HEK293T (cell line): ENCODE measurements at regions not wholly inside any gene's neighbourhood (a gene's known extent, or its start where the extent isn't known, plus 50 kb on each side); places are given as distances from the start of the nearest gene placed in this dataset.

ENCODE experiments used
- CTCF ChIA-PET: fragments of 350-600 bp; formaldehyde crosslinking; extraction: SDS; loops from one replicate; lab custom pipeline; 2021; ENCODE audit warnings: antibody characterized with exemption, inconsistent platforms; lab: Yijun Ruan, JAX
- POLR2A ChIA-PET: fragments of 350-600 bp; formaldehyde crosslinking; extraction: SDS; loops from one replicate; lab custom pipeline; 2020; ENCODE audit warnings: antibody characterized with exemption, inconsistent platforms; lab: Yijun Ruan, JAX
- DNase-seq: peaks from one replicate; pipeline ENCODE4 v3.0.0; 2012; ENCODE audit warnings: mixed read lengths; ENCODE audit errors: extremely low spot score
- ARNT ChIP-seq: fragments of 450-650 bp; IDR thresholded peaks from 2 replicates; pipeline ENCODE4 v1.6.1; 2017; ENCODE audit warnings: mild to moderate bottlenecking
- BHLHE40 ChIP-seq: fragments of 450-650 bp; IDR thresholded peaks from 2 replicates; pipeline ENCODE4 v1.6.1; 2016; ENCODE audit warnings: mild to moderate bottlenecking, moderate library complexity, borderline replicate concordance
- CTBP1 ChIP-seq: fragments of 450-650 bp; IDR thresholded peaks from 2 replicates; pipeline ENCODE4 v1.6.1; 2016; ENCODE audit warnings: borderline replicate concordance
- ELF4 ChIP-seq: fragments of 450-650 bp; IDR thresholded peaks from 2 replicates; pipeline ENCODE4 v1.6.1; 2017; ENCODE audit warnings: antibody characterized with exemption
- FOXA1 ChIP-seq: fragments of 450-650 bp; IDR thresholded peaks from 2 replicates; pipeline ENCODE4 v1.6.1; 2016; ENCODE audit warnings: mild to moderate bottlenecking
- FOXK2 ChIP-seq: fragments of 450-650 bp; IDR thresholded peaks from 2 replicates; pipeline ENCODE4 v1.6.1; 2016; ENCODE audit warnings: mild to moderate bottlenecking
- FOXM1 ChIP-seq: fragments of 450-650 bp; IDR thresholded peaks from 2 replicates; pipeline ENCODE4 v1.6.1; 2017; ENCODE audit warnings: mild to moderate bottlenecking, borderline replicate concordance
- HDGF ChIP-seq: fragments of 450-650 bp; IDR thresholded peaks from 2 replicates; pipeline ENCODE4 v1.6.1; 2017; ENCODE audit warnings: antibody characterized with exemption, borderline replicate concordance
- L3MBTL2 ChIP-seq: fragments of 450-650 bp; conservative IDR thresholded peaks from 2 replicates; pipeline ENCODE4 v1.6.1; 2016; ENCODE audit warnings: mild to moderate bottlenecking
- LEF1 ChIP-seq: fragments of 450-650 bp; IDR thresholded peaks from 2 replicates; pipeline ENCODE4 v1.6.1; 2017; ENCODE audit warnings: mild to moderate bottlenecking, borderline replicate concordance
- NFRKB ChIP-seq: fragments of 450-650 bp; IDR thresholded peaks from 2 replicates; pipeline ENCODE4 v1.6.1; 2016; ENCODE audit warnings: mild to moderate bottlenecking, moderate library complexity
- SP1 ChIP-seq: fragments of 450-650 bp; IDR thresholded peaks from 2 replicates; pipeline ENCODE4 v1.6.1; 2017
- SUZ12 ChIP-seq: fragments of 450-650 bp; IDR thresholded peaks from 2 replicates; pipeline ENCODE4 v1.6.1; 2016; ENCODE audit warnings: mild to moderate bottlenecking
- TARDBP ChIP-seq: fragments of 450-650 bp; IDR thresholded peaks from 2 replicates; pipeline ENCODE4 v1.6.1; 2016
- ZNF384 ChIP-seq: fragments of 450-650 bp; IDR thresholded peaks from 2 replicates; pipeline ENCODE4 v1.6.1; 2016
- TF ChIP-seq, protein P1 (sequence below): fragments of 450-650 bp; IDR thresholded peaks from 2 replicates; pipeline ENCODE4 v1.6.1; 2016

DNA sequence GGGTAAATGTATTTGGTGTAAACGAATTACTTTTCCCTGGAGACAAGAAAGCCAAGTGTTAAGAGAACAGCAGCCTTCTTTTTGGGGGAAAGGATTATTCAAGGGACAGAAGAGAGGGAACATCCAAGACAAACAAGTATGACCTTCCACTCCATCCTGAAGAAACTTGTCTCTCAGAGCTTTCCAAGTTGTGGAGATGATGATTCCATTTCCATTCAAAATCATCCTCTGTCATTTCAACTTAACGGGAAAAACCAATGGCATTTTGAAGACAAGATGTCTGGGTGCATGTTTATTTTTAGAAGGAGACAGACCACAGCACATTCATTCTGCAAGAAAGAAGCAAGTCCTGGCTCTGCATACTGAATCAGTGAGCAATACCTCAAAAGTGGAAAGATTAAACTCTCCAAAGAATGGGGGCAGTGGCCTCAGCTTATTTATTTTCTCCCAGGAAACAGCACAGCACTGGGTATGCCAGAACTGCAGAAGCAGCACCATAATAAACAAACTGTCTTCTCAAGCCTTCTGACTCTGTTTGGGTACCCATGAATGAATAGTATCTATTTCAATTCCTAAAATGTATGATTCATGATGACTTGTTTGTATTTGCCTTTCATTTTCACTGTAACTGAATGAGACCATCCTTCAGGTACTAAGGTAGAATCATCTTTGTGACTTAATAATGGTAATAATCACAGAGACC lies 541.0 kb downstream of the RFC3 start:
- ChIA-PET CTCF (no interaction called here), POLR2A (no interaction called here)
- no peak for DNase-seq
- TF ChIP-seq ARNT (no peak), SP1 (no peak), HDGF (no peak), NFRKB (no peak), L3MBTL2 (no peak), ZNF384 (no peak), ELF4 (no peak)
- TF ChIP-seq, protein P1, sequence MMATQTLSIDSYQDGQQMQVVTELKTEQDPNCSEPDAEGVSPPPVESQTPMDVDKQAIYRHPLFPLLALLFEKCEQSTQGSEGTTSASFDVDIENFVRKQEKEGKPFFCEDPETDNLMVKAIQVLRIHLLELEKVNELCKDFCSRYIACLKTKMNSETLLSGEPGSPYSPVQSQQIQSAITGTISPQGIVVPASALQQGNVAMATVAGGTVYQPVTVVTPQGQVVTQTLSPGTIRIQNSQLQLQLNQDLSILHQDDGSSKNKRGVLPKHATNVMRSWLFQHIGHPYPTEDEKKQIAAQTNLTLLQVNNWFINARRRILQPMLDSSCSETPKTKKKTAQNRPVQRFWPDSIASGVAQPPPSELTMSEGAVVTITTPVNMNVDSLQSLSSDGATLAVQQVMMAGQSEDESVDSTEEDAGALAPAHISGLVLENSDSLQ = no peak

DNA sequence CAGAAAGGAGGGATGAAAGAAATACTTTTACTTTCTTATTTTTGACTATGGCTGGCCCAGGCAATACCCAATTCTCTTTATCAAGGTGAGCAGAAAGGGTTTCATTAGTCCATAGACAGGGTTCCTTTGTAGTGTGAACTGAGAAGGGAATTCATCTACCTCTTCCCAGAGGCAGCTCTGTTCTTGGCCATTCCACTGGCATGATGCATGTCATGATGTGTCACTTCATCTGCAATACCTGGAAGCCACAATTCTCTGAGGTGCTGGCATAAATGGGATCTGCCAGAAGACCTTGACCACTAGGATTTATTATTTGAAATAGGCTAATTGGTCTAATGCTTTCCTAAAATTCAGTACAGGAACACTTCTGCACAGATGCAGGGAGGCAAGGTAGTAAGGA lies 542.8 kb downstream of the RFC3 start:
- TF ChIP-seq, protein P1 = no peak
- TF ChIP-seq ARNT = no peak
- TF ChIP-seq SUZ12 = no peak
- no peak for TF ChIP-seq FOXA1
- no peak for TF ChIP-seq ELF4
- no peak for TF ChIP-seq CTBP1
- TF ChIP-seq TARDBP = no peak
- no peak for TF ChIP-seq L3MBTL2
- DNase-seq = no peak
- ChIA-PET CTCF (no interaction called here), POLR2A (no interaction called here)

DNA sequence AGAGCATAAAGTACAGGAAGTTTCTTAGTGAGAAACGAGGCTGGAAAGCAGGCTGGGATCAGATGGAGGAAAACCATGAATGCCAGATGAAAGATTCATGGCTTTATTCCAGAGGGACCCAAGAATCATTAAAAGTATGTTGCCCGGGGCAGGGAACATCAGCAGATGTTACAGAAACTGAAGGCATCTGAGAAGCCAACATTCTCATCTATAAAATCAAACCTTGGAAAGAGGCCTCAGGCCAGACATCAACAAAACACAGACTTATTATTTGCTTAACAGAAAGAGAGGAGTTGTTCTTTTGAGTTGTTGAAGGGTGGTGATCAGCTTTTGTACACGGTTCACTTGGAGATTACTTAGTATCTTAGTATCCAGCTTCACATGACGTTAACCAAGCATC lies 543.6 kb downstream of the RFC3 start:
- TF ChIP-seq FOXM1 (no peak), LEF1 (no peak), HDGF (no peak)
- DNase-seq = no peak
- ChIA-PET POLR2A (no interaction called here), CTCF (no interaction called here)

DNA sequence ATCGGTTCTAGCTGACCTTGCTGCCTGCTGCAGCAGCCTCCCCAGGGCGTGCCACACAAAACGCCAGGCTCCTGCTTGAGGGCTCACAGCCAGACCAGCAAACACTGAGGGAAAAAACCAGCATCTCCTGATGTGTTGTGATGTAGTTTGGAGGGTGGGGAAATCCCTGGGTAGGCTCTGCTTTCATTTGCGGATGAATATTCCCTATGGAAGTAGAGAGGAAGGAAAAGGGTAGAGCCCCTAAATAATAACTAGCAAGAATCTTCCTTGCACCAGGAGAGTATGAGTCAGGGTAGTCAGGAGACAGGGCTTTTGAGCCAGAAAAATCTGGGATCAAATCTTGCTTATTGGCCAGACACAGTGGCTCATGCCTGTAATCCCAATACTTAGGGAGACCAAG lies 545.3 kb downstream of the RFC3 start:
- no peak for DNase-seq
- ChIA-PET POLR2A (no interaction called here), CTCF (no interaction called here)
- TF ChIP-seq SUZ12 = no peak
- TF ChIP-seq ARNT = no peak
- no peak for TF ChIP-seq FOXK2

DNA sequence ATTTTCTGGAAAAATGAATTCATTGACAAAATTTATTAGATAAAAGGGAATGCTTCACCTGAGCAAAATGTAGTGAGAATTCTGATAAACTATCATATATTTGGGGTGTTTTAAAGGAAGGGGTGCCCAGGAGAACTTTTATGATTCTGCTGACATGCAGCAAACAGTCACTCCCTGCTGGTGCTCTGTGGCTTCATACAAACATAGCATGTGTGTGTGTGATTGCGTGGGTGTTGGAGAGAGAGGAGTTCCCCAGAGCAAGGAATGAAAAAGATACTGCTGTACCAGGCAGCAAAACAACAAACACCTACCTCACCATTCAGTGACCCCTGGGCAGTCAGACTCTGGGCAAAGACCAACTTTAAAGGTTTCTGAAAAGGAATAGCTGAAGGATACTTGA lies 546.7 kb downstream of the RFC3 start:
- TF ChIP-seq SP1 = no peak
- no peak for TF ChIP-seq ELF4
- TF ChIP-seq CTBP1 = no peak
- TF ChIP-seq, protein P1 = no peak
- no peak for TF ChIP-seq ARNT
- no peak for TF ChIP-seq FOXM1
- TF ChIP-seq SUZ12 = no peak
- no peak for TF ChIP-seq FOXK2
- no peak for TF ChIP-seq BHLHE40
- no peak for TF ChIP-seq L3MBTL2
- no peak for TF ChIP-seq FOXA1
- TF ChIP-seq LEF1 = no peak
- no peak for TF ChIP-seq HDGF
- no peak for DNase-seq
- ChIA-PET POLR2A (no interaction called here), CTCF (no interaction called here)

DNA sequence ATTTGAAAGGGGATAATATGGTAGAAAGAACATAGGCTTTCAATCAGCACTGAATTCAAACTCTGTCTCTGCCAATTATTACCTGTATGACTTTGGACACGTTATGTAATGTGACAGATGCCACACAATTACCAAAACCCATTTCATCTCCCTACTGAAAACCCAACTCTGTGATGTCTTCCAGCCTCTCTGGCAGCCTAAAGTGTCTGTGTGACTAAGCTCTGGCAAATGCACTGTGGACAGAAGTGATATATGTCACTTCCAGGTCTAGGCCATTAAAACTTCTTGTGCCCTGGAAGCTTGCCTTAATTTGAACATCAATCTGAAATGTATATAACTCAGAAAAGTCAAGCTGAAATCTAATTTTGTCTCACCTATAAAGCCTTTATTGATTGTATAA lies 552.0 kb downstream of the RFC3 start:
- TF ChIP-seq HDGF = no peak
- no peak for TF ChIP-seq BHLHE40
- TF ChIP-seq FOXK2 = no peak
- no peak for TF ChIP-seq LEF1
- no peak for TF ChIP-seq SUZ12
- TF ChIP-seq, protein P1 = no peak
- TF ChIP-seq FOXM1 = no peak
- no peak for TF ChIP-seq ZNF384
- no peak for TF ChIP-seq FOXA1
- no peak for TF ChIP-seq TARDBP
- TF ChIP-seq SP1 = no peak
- TF ChIP-seq CTBP1 = no peak
- no peak for TF ChIP-seq ELF4
- no peak for TF ChIP-seq NFRKB
- TF ChIP-seq ARNT = no peak
- no peak for TF ChIP-seq L3MBTL2
- no peak for DNase-seq
- ChIA-PET POLR2A (no interaction called here), CTCF (no interaction called here)
